Central memory CD4-positive, alpha-beta T cell (primary cell): ENCODE measurements at regions not wholly inside any gene's neighbourhood (a gene's known extent, or its start where the extent isn't known, plus 50 kb on each side); places are given as distances from the start of the nearest gene placed in this dataset.

Experiments used
- DNase-seq: peaks from one replicate; pipeline ENCODE4 v3.0.0; 2022

GRCh38 chr1:82849460-82849859 is 1048.7 kb downstream of the ADGRL2 start:
- DNase-seq: no peak

GRCh38 chr1:82848043-82848442 is 1047.3 kb downstream of the ADGRL2 start:
- no peak for DNase-seq

GRCh38 chr1:82845866-82846265 is 1045.1 kb downstream of the ADGRL2 start:
- no peak for DNase-seq

GRCh38 chr1:82844911-82845827 is 1044.4 kb downstream of the ADGRL2 start:
- DNase-seq: no peak

- no peak for DNase-seq
Measured at GRCh38 chr1:82844447-82844846, 1043.7 kb downstream of the ADGRL2 start.

- DNase-seq: no peak
Measured at GRCh38 chr1:82843876-82844275, 1043.1 kb downstream of the ADGRL2 start.

DNA sequence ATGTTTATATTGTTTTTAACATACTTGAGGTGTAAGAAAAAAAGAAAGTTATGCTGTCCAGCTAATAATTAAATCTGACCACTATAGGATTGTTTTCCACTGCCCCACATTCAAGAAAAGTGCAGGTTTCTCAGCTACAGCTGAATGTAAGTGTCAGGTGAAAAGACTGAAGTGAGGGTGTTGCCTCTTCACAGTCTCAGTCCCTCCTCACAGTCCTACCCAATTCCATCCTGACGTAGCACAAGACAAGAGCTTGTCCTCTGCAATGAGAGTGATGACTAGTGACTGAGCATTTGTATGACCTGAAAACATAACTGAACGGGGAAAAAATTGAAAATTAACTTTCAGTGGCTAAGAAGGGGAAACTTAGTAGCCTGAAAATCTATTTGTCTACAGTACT is 1039.5 kb downstream of the ADGRL2 start:
- no peak for DNase-seq

GRCh38 chr1:82837766-82838465 is 1037.2 kb downstream of the ADGRL2 start:
- no peak for DNase-seq

GRCh38 chr1:82836973-82837680 is 1036.4 kb downstream of the ADGRL2 start:
- DNase-seq: no peak

DNA sequence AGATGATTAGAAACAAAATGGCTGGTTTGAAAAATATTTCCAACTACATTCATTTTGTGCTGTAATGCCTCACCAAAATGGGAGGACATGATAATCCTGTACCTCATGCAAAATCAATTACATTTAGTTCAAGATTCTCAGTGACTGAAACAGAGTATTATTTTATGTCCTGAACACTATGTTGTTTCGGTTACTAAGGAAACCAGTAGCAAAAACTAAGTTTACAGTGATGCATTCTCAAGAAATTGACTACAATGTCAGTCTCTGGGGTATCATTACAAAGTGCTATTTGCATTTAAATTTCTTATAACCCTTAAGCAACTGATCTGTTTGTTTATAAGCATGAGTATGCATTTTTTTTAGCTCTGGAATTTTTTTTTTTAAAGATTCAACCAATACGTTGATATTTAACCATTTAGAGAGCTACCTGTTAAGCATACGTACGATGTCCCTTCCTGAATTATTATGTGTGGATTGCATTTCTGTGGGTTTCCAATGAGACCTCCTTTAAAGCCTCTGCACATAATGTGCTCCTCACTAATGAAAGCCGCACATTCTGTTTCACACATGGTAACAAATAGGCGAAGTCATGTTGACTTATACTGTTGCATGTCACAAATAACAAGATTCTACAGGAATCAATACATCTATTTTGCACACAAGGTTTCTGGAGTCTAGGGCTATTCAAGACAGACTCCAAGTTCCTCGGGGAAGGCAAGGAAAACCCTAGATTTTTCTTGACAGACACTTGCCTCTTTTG is 1035.7 kb downstream of the ADGRL2 start:
- no peak for DNase-seq

- DNase-seq: no peak
Measured at GRCh38 chr1:82830690-82831380, 1030.1 kb downstream of the ADGRL2 start.

DNA sequence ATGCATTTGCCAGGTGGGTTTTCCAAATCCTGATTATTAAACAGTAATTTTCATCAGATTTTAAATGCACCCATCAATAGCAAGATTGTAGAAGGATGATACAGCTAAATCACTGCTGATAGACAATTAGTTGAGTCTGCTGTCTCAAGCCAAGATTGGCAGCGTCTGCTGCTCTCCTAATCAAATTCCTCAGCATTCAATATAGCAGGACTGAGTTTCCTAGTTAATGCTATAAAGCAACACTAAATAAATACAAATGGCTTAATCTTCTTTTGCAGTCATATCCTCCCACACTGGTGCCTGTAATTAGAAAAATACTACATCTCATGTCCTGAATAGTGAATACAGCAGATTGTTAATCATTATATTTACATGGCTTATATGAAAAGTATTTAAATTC is 1028.8 kb downstream of the ADGRL2 start:
- no peak for DNase-seq

DNA sequence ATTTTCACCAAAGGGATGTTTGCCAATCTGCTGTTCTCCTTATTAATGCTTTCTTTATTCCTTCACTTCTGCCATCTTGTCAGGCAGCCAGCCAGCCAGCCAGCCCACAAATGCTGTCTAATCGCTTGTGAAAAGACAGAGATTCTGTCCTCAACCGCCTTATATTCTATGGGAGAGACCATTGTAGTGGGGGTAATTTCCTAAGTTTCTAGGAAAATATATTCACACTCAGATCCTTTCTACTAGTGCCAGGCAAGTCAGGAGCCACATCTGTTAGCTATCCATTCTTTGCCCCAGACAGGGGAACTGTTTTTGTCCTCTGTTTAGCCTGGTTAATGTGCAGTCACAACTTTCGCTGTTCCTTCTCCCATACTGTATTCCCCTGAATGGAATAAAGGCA is 1023.1 kb downstream of the ADGRL2 start:
- DNase-seq: no peak

DNA sequence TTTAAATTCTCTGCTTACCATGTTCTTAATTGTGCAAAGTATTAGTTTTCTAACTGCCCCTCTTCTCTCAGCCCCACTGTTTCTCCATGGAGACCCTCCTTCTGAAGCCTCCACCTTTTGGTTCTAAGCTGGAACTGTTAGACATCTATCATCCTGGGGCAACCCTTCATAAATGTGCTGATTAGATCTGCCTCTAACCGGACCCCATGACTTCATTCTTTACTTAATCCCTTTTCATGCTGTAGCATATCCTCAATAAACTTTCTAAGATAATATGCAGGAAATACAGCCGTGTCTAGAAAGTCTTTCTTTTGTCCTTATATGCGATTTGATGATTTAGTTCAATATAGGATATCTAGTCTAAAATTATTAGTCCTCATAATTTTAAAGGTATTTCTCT is 1020.1 kb downstream of the ADGRL2 start:
- DNase-seq: no peak

GRCh38 chr1:82819234-82819633 is 1018.5 kb downstream of the ADGRL2 start:
- DNase-seq: no peak

GRCh38 chr1:82818586-82818985 is 1017.9 kb downstream of the ADGRL2 start:
- DNase-seq: no peak

DNA sequence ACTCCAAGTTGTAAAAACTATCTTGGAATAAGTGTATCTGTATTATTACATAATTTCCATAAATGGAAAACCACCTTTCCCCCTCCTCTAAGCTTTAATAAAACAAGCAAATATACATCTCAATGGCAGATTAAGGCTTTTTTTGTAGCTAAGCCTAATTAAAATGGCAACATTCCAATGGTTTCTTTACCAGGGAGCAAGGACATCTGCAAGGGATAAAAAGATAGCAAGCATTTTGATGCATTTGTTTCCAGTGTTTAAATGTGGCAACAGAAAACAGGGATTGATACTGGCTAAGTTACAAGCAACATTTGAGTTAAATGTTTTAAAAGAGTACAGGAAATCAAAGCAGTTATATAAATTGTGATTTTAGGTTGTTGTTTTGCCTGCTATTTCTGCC is 1012.7 kb downstream of the ADGRL2 start:
- no peak for DNase-seq

DNA sequence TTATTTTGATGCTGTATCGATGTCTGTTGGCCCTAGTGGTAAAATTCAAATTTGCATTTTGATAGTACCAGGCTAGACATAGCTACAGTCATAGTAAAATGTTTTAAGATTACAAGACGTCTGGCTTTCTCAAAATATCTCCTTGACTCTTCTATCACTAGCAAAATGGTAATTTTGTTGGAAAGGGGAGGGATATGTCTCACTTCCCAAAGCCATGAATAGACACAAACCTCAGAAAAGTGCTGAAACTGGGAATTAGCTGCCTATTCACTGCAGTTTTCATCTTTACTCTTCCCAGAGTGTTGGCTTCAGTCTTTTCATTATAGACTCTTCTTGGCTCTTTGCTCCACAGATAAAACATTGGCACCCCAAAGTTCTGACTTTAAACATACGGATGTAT is 1009.9 kb downstream of the ADGRL2 start:
- DNase-seq: no peak

GRCh38 chr1:82807563-82807962 is 1006.8 kb downstream of the ADGRL2 start:
- no peak for DNase-seq

- DNase-seq: no peak
Measured at GRCh38 chr1:82806133-82806532, 1005.4 kb downstream of the ADGRL2 start.

- no peak for DNase-seq
Measured at GRCh38 chr1:82801176-82801575, 1000.4 kb downstream of the ADGRL2 start.

DNA sequence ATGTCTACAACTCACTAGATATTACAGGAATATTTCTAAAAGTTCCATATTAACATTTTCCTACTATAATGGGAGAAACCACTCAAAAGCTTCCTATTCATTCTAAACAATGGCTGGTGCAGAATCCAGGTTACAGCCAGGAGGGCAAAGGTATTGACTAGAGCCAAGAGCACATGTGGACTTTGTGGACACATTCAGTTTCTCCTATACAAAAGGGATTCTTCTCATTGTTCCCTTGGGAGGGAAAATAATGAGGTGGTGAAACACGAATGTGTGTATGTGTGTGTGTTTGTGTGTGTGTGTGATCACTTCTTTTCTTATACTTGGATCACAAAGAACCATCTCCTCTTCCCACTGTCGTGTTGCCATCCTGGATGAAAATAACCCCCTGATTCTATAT is 1000.0 kb downstream of the ADGRL2 start:
- DNase-seq: no peak
